GM19452 (cell line): ENCODE measurements at regions not wholly inside any gene's neighbourhood (a gene's known extent, or its start where the extent isn't known, plus 50 kb on each side); places are given as distances from the start of the nearest gene placed in this dataset.

ENCODE experiments used
- ATAC-seq: cut with Tn5 transposase; IDR thresholded peaks from one replicate; pipeline ENCODE4 v1.9.1; 2021; ENCODE audit not compliant: unreplicated experiment

GRCh38 chr5:30764704-30765103 lies 428.8 kb upstream of the CDH6 start:
- ATAC-seq, result no peak

- ATAC-seq, result no peak
These were observed 433.8 kb upstream of the CDH6 start for GRCh38 chr5:30759731-30760130.

- no peak for ATAC-seq
These were observed 441.5 kb upstream of the CDH6 start for GRCh38 chr5:30752015-30752414.

GRCh38 chr5:30749971-30750370 lies 443.5 kb upstream of the CDH6 start:
- no peak for ATAC-seq

- no peak for ATAC-seq
These were observed 446.1 kb upstream of the CDH6 start for GRCh38 chr5:30747412-30747811.

GRCh38 chr5:30736669-30737068 lies 456.8 kb upstream of the CDH6 start:
- ATAC-seq, result no peak

- no peak for ATAC-seq
These were observed 459.4 kb upstream of the CDH6 start for GRCh38 chr5:30734118-30734517.

- no peak for ATAC-seq
These were observed 468.4 kb upstream of the CDH6 start for GRCh38 chr5:30725073-30725472.

GRCh38 chr5:30698217-30698616 lies 495.3 kb upstream of the CDH6 start:
- ATAC-seq, result no peak

- no peak for ATAC-seq
These were observed 500.2 kb upstream of the CDH6 start for GRCh38 chr5:30693326-30693725.

- ATAC-seq, result no peak
These were observed 502.6 kb upstream of the CDH6 start for GRCh38 chr5:30690931-30691330.

GRCh38 chr5:30687461-30687860 lies 506.0 kb upstream of the CDH6 start:
- ATAC-seq, result no peak

- no peak for ATAC-seq
These were observed 507.0 kb upstream of the CDH6 start for GRCh38 chr5:30686530-30686929.

GRCh38 chr5:30676223-30676840 lies 517.2 kb upstream of the CDH6 start:
- no peak for ATAC-seq

- ATAC-seq, result no peak
These were observed 526.2 kb upstream of the CDH6 start for GRCh38 chr5:30667293-30667692.

- ATAC-seq, result no peak
These were observed 530.0 kb upstream of the CDH6 start for GRCh38 chr5:30663536-30663935.

- ATAC-seq, result no peak
These were observed 531.1 kb upstream of the CDH6 start for GRCh38 chr5:30662373-30662772.

- ATAC-seq, result no peak
These were observed 531.8 kb upstream of the CDH6 start for GRCh38 chr5:30661730-30662129.

- ATAC-seq, result no peak
These were observed 534.1 kb upstream of the CDH6 start for GRCh38 chr5:30659417-30659816.

GRCh38 chr5:30650311-30650710 lies 543.2 kb upstream of the CDH6 start:
- no peak for ATAC-seq

GRCh38 chr5:30638899-30639298 lies 554.6 kb upstream of the CDH6 start:
- no peak for ATAC-seq

GRCh38 chr5:30627945-30628344 lies 565.5 kb upstream of the CDH6 start:
- no peak for ATAC-seq

GRCh38 chr5:30626557-30626956 lies 566.9 kb upstream of the CDH6 start:
- ATAC-seq, result no peak
